Fibroblast of upper back skin (primary cell): ENCODE measurements at regions not wholly inside any gene's neighbourhood (a gene's known extent, or its start where the extent isn't known, plus 50 kb on each side); places are given as distances from the start of the nearest gene placed in this dataset.

Experiments used
- DNase-seq: peaks from one replicate; pipeline ENCODE4 v3.0.0-alpha.2; 2013

GRCh38 chr11:69380921-69381581, 87.1 kb downstream of the MYEOV start:
- no peak for DNase-seq

DNA sequence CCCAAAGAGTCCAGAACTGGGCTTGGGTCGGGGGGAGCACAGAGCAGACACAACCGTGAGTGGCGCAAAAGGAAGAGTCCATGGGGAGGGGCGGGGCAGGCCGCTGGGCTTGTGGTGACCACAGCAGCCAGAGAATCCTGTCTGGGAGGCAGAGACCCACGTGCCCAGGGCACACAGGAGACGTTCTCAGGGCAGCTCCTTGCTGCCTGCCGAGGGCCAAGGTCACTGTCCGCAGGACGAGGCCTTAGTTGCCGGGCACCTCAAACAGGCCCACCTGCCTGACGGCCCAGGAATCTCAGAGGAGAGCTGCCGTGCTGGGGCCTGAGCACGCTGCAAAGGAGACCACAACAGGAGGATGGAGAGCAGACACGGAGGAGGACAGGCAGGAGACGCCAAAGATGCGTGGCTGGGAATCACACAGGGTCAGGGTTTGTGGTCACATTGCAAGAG, 87.8 kb downstream of the MYEOV start:
- DNase-seq = no peak

GRCh38 chr11:69382131-69383128, 88.5 kb downstream of the MYEOV start:
- DNase-seq = no peak

GRCh38 chr11:69383372-69384250, 89.7 kb downstream of the MYEOV start:
- DNase-seq = no peak

DNA sequence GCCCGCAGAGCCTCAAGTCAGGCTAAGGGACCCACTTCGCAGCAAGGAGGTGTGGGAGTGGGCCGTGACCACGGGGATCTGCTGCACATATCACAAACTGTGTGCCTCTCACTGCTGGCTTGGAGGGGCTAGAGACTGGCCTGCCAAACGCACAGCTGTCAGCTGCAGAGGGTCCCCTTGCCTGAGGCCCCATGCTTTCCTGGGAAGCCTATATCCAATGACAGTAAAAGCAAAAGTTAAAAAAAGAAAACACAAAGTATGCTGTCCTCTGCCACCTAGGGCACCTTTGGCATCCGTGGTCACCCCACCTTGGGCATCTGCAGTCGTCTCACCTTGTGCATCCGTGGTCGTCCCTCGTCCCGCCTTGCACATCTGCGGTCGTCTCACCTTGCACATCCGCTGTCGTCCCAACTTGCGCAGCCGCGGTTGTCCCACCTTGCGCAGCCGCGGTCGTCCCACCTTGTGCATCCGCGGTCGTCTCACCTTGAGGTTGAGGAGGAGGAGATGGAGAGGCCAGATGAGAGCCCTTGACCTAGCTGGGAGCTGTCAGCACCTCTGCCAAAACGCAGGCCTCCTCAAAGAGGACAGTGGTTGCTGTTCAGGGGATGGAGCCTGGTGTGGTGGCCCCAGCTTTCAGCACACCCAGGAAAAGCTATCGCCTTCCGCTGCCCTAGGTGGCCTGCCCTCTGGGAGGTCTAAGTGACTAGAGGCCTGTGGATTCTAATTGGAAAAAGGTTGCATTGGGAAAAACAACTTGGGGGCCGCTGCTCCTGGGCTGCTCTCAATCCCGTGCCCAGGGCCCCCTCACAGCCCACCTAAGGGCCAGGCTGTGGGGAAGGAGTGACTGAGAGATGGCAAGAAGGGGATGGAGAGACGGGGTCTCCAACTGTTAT, 90.5 kb downstream of the MYEOV start:
- DNase-seq = no peak

- DNase-seq = no peak
These were observed 91.3 kb downstream of the MYEOV start for GRCh38 chr11:69385144-69385820.

DNA sequence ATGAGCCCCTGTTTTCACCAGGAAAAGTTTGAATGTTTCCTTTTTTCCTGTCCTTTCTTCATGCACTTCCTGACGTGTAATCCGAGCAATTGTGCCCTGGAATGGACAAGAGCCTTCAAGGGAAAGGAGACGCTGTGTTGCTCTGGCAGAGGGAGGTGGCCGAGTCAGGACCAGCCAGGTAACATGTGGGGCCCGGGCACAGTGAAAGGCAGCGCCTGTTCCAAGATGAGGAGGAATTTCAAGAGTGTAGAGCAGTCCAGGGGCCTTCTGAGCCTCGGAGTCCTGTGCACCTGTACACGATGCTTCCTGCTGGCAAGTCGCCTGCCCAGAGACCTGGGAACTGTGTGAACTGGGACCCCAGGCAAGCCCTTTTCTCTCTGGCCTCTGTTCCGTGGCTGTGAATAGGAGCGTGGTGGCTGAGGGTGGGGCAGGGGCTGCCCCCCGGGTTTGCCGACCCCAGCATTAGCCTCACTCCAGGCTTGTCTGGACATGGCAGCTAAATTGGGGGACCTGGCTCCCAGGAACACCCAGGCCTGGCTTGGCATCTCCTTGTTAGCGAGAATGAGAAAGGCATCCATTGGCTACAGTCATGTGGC, 92.0 kb downstream of the MYEOV start:
- DNase-seq = no peak

- DNase-seq = no peak
These were observed 92.8 kb downstream of the MYEOV start for GRCh38 chr11:69386594-69387408.

GRCh38 chr11:69387409-69387885, 93.5 kb downstream of the MYEOV start:
- DNase-seq = no peak

DNA sequence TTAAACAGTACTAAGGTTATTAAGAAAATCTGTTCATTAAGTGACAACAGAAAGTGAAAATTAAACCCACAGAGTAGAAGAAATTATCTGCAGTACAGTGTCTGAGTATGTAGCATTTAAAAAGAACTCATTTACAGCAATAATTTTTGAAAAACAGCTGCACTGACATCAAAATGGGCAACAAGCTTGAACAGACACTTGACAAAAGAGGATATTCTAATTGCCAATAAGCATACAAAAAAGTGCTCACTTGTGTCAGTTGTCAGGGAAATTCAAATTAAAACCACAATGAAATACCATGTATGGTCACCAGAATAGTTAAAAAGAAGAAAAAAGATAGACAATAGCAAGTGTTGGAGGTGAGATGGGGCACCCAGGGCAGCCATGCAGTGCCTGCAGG, 93.3 kb upstream of the LINC01488 start:
- no peak for DNase-seq

- no peak for DNase-seq
These were observed 92.8 kb upstream of the LINC01488 start for GRCh38 chr11:69388661-69389060.

- no peak for DNase-seq
These were observed 90.9 kb upstream of the LINC01488 start for GRCh38 chr11:69390561-69390960.

- DNase-seq = no peak
These were observed 90.0 kb upstream of the LINC01488 start for GRCh38 chr11:69391192-69392103.

DNA sequence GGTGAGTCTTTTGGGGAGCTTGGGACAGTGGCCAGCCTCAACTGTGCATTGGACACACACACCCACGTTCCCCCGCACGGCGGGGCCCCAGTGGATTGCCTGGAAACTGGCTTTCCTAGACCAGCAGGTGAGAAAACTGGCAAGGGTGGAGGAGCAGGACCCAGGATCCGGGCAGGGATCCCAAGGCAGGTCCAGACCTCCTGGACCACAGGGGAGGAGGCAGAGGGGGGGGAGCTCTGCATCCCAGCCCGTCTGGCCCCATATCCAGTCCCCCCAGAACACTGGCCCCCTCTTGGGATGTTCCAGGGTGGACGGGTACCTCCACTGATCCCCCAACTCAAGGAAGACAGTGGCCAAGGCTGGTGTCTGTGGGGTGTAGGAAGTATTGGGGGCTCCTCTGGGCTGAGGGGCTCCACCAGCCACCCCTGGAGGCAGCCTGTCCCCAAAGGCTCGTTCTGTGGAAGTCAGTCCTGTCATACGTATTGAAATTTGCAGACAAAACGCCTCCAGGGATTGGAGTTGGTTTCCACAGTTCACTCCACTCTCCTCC, 89.3 kb upstream of the LINC01488 start:
- no peak for DNase-seq

- no peak for DNase-seq
These were observed 88.2 kb upstream of the LINC01488 start for GRCh38 chr11:69393178-69393832.

- DNase-seq = no peak
These were observed 87.6 kb upstream of the LINC01488 start for GRCh38 chr11:69393865-69394233.

DNA sequence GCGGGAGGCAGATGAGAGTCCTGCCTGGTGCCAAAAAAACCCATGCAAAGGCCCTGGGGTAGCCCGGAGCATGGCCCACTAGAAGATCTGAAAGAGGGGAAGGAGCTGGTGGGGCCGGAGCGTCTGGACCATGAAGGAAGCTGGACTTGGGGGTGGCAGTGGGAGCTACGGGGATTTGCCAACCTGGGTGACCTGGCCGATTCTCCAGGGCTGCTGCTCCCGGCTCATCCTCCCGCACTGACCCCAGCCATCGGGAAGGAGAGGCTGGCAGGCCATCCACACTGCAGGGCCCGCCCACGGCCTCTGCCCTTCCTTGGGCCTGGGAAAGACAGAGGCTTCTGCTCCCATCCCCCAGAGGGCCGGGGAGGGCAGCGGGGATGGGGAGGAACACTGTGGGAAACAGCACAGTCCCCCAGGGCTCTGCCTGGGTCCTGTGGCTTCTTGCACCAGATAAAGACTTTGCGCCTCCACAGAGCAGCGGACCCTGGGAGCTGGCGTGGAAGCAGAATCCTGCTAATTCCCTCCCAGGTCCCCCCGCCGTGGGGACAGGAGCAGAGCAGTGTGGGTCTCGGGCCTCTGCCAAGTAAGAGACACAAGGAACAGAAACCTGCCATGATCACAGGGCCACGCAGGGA, 87.1 kb upstream of the LINC01488 start:
- DNase-seq = no peak
